ENCODE measurements at regions not wholly inside any gene's neighbourhood (a gene's known extent, or its start where the extent isn't known, plus 50 kb on each side); places are given as distances from the start of the nearest gene placed in this dataset.
A peak's percentile ranks its signal among the peaks of the same experiment; 100 is the strongest.

- no peak for DNase-seq
- no peak for TF ChIP-seq CTCF (IDR thresholded peaks at IDR 0.05; ENCODE audit: low read depth, low read length, missing control alignments)
- in situ Hi-C loops (cut with HindIII; ENCODE audit: low pct_ligation_motif_present, low sequenced_read_pairs), result no loop called here
- Histone ChIP-seq H3K36me3 (replicated peaks) (no peaks in the 10 kb centered on the region), H3K27me3 (replicated peaks) (no peaks in the 10 kb centered on the region), H3K4me3 (ENCODE audit: low read depth, low read length) (no peak overlapping the region), H3K27ac (no peak overlapping the region)
Measured at GRCh38 chr12:85633491-85633890, 202.7 kb downstream of the RASSF9 start.

- TF ChIP-seq CTCF (IDR thresholded peaks at IDR 0.05; ENCODE audit: low read depth, low read length, missing control alignments), result no peak
Measured at GRCh38 chr12:85639834-85640233, 196.4 kb downstream of the RASSF9 start.

GRCh38 chr12:85641796-85642195, 194.4 kb downstream of the RASSF9 start:
- no peak overlapping the region for H3K4me3 ChIP-seq (ENCODE audit: low read depth, low read length)
- no peaks in the 10 kb centered on the region for H3K27me3 ChIP-seq (replicated peaks)
- no peak for TF ChIP-seq CTCF (IDR thresholded peaks at IDR 0.05; ENCODE audit: low read depth, low read length, missing control alignments)
- no peak overlapping the region for H3K27ac ChIP-seq
- H3K36me3 ChIP-seq (replicated peaks), result no peaks in the 10 kb centered on the region
- in situ Hi-C loops (cut with HindIII; ENCODE audit: low pct_ligation_motif_present, low sequenced_read_pairs), result no loop called here
- no peak for DNase-seq

More at GRCh38 chr12:85639834-85640233, 196.4 kb downstream of the RASSF9 start:
- Histone ChIP-seq H3K36me3 (replicated peaks) (no peaks in the 10 kb centered on the region), H3K27me3 (replicated peaks) (no peaks in the 10 kb centered on the region), H3K4me3 (ENCODE audit: low read depth, low read length) (no peak overlapping the region), H3K27ac (no peak overlapping the region)
- no peak for DNase-seq
- in situ Hi-C loops (cut with HindIII; ENCODE audit: low pct_ligation_motif_present, low sequenced_read_pairs), result no loop called here

- H3K36me3 ChIP-seq (replicated peaks), result no peaks in the 10 kb centered on the region
- in situ Hi-C loops (cut with HindIII; ENCODE audit: low pct_ligation_motif_present, low sequenced_read_pairs), result no loop called here
- no peak for DNase-seq
- no peak for TF ChIP-seq CTCF (IDR thresholded peaks at IDR 0.05; ENCODE audit: low read depth, low read length, missing control alignments)
- H3K4me3 ChIP-seq (ENCODE audit: low read depth, low read length), result no peak overlapping the region
- no peak overlapping the region for H3K27ac ChIP-seq
- no peaks in the 10 kb centered on the region for H3K27me3 ChIP-seq (replicated peaks)
Measured at GRCh38 chr12:85642288-85642687, 193.9 kb downstream of the RASSF9 start.

- in situ Hi-C loops (cut with HindIII; ENCODE audit: low pct_ligation_motif_present, low sequenced_read_pairs), result no loop called here
- H3K36me3 ChIP-seq (replicated peaks), result no peaks in the 10 kb centered on the region
- H3K4me3 ChIP-seq (ENCODE audit: low read depth, low read length), result no peak overlapping the region
- DNase-seq, result peak; percentile 47
- no peak overlapping the region for H3K27ac ChIP-seq
- peak; percentile 67 for TF ChIP-seq CTCF (IDR thresholded peaks at IDR 0.05; ENCODE audit: low read depth, low read length, missing control alignments)
- H3K27me3 ChIP-seq (replicated peaks), result no peaks in the 10 kb centered on the region
Measured at GRCh38 chr12:85642808-85643207, 193.4 kb downstream of the RASSF9 start.

- H3K36me3 ChIP-seq (replicated peaks), result no peaks in the 10 kb centered on the region
- no peak overlapping the region for H3K4me3 ChIP-seq (ENCODE audit: low read depth, low read length)
- in situ Hi-C loops (cut with HindIII; ENCODE audit: low pct_ligation_motif_present, low sequenced_read_pairs), result no loop called here
- DNase-seq, result no peak
- no peak overlapping the region for H3K27ac ChIP-seq
- TF ChIP-seq CTCF (IDR thresholded peaks at IDR 0.05; ENCODE audit: low read depth, low read length, missing control alignments), result no peak
- H3K27me3 ChIP-seq (replicated peaks), result no peaks in the 10 kb centered on the region
Measured at GRCh38 chr12:85644508-85644907, 191.7 kb downstream of the RASSF9 start.

All from brain microvascular endothelial cell (primary cell).